Thoracic aorta (tissue), 2 donors: ENCODE measurements at regions not wholly inside any gene's neighbourhood (a gene's known extent, or its start where the extent isn't known, plus 50 kb on each side); places are given as distances from the start of the nearest gene placed in this dataset.

Experiments
- ATAC-seq: fragments of 150-250 bp; one replicate; pipeline ENCODE4 v1.8.0; 2017; ENCODE audit warnings: low read depth; ENCODE audit not compliant: insufficient number of reproducible peaks, low FRiP score
- DNase-seq: peaks from one replicate; pipeline ENCODE4 v3.0.0-alpha.2; 2020; ENCODE audit warnings: low spot score
- H3K27ac ChIP-seq, 2 donors: fragments of 200-600 bp; sonication (generic); 1 replicate in 1 of 2; 2 replicates in 1 of 2; pipeline ENCODE4 v1.5.1; 2016; ENCODE audit warnings: mild to moderate bottlenecking in 2 of 2, moderate library complexity in 2 of 2
- H3K27me3 ChIP-seq: fragments of 200-600 bp; sonication (generic); replicated peaks from 2 replicates; pipeline ENCODE4 v1.6.0; 2016; ENCODE audit warnings: mild to moderate bottlenecking; ENCODE audit not compliant: insufficient read depth
- H3K36me3 ChIP-seq: fragments of 200-600 bp; sonication (generic); one replicate; pipeline ENCODE4 v1.5.1; 2016
- H3K4me1 ChIP-seq, 2 donors: fragments of 200-600 bp; sonication (generic); 1 replicate in 1 of 2; 2 replicates in 1 of 2; pipeline versions ENCODE4 v1.5.1 to v1.6.0; 2016; ENCODE audit warnings: low read depth in 2 of 2, mild to moderate bottlenecking in 1 of 2; ENCODE audit not compliant: control insufficient read depth in 1 of 2
- H3K4me3 ChIP-seq: fragments of 200-600 bp; sonication (generic); 2 replicates; pipeline ENCODE4 v1.5.1; 2016; ENCODE audit warnings: mild to moderate bottlenecking
- H3K9me3 ChIP-seq: fragments of 200-600 bp; sonication (generic); 2 replicates; pipeline ENCODE4 v1.5.1; 2016
- TF ChIP-seq, protein P1 (sequence below): fragments of 200-600 bp; sonication (generic); IDR thresholded peaks from one replicate; pipeline ENCODE4 v1.5.1; 2019; ENCODE audit warnings: antibody characterized with exemption

DNA sequence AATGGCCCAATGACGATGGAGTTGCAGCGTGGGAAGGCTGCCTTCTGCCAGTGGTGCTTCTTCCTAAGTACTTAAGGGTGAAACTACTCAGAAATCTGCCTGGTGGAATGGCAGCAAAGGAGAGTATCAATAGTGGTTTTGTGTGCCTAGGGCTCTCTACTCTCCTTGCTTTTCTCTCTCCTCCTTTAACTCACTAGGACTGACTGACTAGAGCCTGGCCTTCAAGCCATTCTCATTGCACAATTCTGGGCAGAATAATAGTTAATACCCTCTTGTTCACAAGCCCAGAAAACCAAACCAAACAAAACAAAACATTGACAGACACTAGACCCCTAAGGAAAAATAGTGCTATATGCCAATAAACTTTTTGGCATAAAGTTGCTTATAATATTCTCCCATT, 171.2 kb upstream of the PTGFR start:
- no peaks in the 10 kb centered on the region for H3K9me3 ChIP-seq
- ATAC-seq (no peak), DNase-seq (no peak)
- no peak overlapping the region for H3K27ac ChIP-seq
- no peaks in the 10 kb centered on the region for H3K27me3 ChIP-seq
- no peaks in the 10 kb centered on the region for H3K4me1 ChIP-seq
- H3K4me3 ChIP-seq, result no peak overlapping the region
- no peaks in the 10 kb centered on the region for H3K36me3 ChIP-seq
- TF ChIP-seq, protein P1, sequence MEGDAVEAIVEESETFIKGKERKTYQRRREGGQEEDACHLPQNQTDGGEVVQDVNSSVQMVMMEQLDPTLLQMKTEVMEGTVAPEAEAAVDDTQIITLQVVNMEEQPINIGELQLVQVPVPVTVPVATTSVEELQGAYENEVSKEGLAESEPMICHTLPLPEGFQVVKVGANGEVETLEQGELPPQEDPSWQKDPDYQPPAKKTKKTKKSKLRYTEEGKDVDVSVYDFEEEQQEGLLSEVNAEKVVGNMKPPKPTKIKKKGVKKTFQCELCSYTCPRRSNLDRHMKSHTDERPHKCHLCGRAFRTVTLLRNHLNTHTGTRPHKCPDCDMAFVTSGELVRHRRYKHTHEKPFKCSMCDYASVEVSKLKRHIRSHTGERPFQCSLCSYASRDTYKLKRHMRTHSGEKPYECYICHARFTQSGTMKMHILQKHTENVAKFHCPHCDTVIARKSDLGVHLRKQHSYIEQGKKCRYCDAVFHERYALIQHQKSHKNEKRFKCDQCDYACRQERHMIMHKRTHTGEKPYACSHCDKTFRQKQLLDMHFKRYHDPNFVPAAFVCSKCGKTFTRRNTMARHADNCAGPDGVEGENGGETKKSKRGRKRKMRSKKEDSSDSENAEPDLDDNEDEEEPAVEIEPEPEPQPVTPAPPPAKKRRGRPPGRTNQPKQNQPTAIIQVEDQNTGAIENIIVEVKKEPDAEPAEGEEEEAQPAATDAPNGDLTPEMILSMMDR, result no peak

DNA sequence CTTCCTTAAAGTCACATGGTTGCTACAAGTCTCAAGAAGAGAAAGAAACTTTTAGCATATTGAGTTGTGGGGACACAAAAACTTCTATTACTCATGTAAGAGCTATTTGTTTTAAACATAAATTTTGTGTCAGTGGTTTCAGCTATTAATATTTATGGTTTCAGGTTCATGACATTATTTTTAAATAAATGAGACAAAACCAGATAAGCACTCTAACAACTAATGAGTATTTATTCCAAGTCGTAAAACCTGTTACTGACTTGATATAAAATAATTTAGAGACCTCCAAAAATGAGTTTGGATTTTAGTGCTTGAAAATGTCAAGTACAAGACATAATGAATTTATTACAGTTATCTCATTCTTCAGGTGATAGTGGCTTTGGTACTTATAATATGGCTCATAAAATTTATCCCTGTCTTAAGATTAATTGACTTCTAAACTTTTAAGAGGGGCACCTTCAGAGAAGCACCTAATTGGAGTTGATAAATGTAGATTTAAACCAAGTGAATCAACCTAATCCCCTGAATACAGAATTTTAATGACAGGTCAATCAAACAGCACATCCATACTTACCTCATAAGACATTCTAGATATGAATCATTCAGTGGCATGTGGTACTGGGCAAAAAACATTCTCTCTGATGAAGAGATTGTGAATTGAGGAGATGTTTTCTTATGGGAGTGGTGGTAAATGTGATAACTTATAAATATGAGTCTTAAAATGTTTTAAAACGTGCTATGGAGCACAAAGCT, 167.7 kb upstream of the PTGFR start:
- no peak for ATAC-seq
- no peaks in the 10 kb centered on the region for H3K27me3 ChIP-seq
- no peaks in the 10 kb centered on the region for H3K4me1 ChIP-seq
- no peaks in the 10 kb centered on the region for H3K9me3 ChIP-seq
- no peaks in the 10 kb centered on the region for H3K36me3 ChIP-seq
- H3K27ac ChIP-seq, result no peak overlapping the region
- no peak for DNase-seq
- TF ChIP-seq, protein P1, result no peak
- H3K4me3 ChIP-seq, result no peak overlapping the region

DNA sequence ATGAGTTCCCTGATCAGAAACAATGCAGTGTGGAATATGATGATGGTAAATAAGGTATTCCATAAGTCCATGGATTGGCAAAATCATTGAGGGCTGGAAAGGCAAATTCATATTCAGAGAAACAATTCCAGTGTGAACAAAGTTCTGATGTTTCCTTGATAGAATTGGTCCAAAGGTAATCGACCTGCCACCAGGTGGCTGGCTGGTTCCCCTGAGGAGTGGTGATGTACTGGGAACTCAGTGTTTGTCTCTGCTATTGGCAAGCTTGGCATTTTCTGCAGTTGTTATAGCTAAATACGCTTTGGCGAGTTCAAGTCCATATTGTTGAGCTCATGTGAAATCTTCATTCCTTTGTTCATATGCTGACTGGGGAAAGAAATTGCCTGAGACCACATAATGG, 165.5 kb upstream of the PTGFR start:
- Histone ChIP-seq H3K4me1 (no peaks in the 10 kb centered on the region), H3K27ac (no peak overlapping the region), H3K36me3 (no peaks in the 10 kb centered on the region), H3K4me3 (no peak overlapping the region), H3K9me3 (no peaks in the 10 kb centered on the region), H3K27me3 (no peaks in the 10 kb centered on the region)
- DNase-seq, result no peak
- no peak for ATAC-seq
- TF ChIP-seq, protein P1, result no peak

DNA sequence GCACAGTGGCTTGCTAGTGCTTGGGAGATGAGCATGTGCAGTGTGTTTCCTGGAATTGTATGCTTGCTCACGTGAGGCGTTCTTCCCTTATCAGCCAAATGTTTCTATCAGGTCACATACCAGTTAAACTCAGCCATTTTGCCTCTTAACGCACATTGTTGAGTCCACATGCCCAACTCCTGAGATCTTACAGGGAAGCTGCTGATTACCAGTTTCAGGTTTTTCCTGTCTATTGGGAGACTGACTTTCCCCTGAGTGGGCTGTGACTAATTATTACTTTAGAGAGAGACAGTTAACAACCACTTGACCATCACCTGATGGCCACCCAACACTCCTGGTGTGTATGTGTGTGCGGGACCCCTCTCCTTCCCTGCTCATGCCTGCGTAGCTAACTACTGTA, 161.3 kb upstream of the PTGFR start:
- no peaks in the 10 kb centered on the region for H3K4me1 ChIP-seq

DNA sequence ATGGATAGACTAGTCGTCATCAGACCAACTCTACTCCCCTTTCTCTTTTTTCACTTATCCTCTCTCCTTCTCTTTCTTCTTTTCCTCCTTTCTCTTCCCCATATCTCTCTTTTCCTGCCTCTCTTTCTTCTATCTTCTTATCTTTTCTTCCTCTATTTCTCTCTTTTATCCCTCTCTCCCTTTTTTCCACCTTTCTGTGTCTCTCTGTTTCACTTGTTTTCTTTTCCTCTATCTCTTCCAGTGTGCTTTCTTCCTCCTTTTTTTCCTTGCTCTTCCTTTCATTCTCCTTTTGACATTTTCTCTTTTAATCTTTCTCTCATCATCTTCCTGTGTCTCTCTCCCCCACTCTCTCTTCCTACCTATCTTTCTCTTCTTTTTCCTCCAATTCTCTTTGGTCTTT, 159.0 kb upstream of the PTGFR start:
- H3K4me3 ChIP-seq, result no peak overlapping the region
- H3K27ac ChIP-seq, result no peak overlapping the region
- DNase-seq (no peak), ATAC-seq (no peak)
- H3K9me3 ChIP-seq, result no peaks in the 10 kb centered on the region
- H3K4me1 ChIP-seq, result no peaks in the 10 kb centered on the region
- no peaks in the 10 kb centered on the region for H3K27me3 ChIP-seq
- TF ChIP-seq, protein P1, result no peak
- no peaks in the 10 kb centered on the region for H3K36me3 ChIP-seq

More for the DNA sequence above, 161.3 kb upstream of the PTGFR start:
- ATAC-seq (no peak), DNase-seq (no peak)
- TF ChIP-seq, protein P1, result no peak
- no peaks in the 10 kb centered on the region for H3K36me3 ChIP-seq
- no peak overlapping the region for H3K27ac ChIP-seq
- H3K4me3 ChIP-seq, result no peak overlapping the region
- H3K27me3 ChIP-seq, result no peaks in the 10 kb centered on the region
- no peaks in the 10 kb centered on the region for H3K9me3 ChIP-seq
